Epithelial cell of proximal tubule (primary cell): ENCODE measurements at regions not wholly inside any gene's neighbourhood (a gene's known extent, or its start where the extent isn't known, plus 50 kb on each side); places are given as distances from the start of the nearest gene placed in this dataset.

ENCODE experiments used
- DNase-seq: peaks from one replicate; pipeline ENCODE4 v3.0.0-alpha.2; 2011; ENCODE audit warnings: low read depth
- H3K4me3 ChIP-seq: 2 replicates; pipeline ENCODE4 v1.5.1; 2011; ENCODE audit warnings: low read depth, mild to moderate bottlenecking, low read length
- CTCF ChIP-seq: conservative IDR thresholded peaks from 2 replicates; pipeline ENCODE4 v1.5.1; 2012; ENCODE audit warnings: low read depth, mild to moderate bottlenecking, low read length

GRCh38 chr6:159470397-159470796 is 222.6 kb downstream of the SOD2 start:
- no peak for TF ChIP-seq CTCF
- no peak overlapping the region for H3K4me3 ChIP-seq

GRCh38 chr6:159469443-159469842 is 223.6 kb downstream of the SOD2 start:
- TF ChIP-seq CTCF, result no peak
- no peak overlapping the region for H3K4me3 ChIP-seq
- DNase-seq, result no peak

More at GRCh38 chr6:159470397-159470796, 222.6 kb downstream of the SOD2 start:
- DNase-seq, result no peak

GRCh38 chr6:159468994-159469393 is 224.0 kb downstream of the SOD2 start:
- DNase-seq, result no peak
- H3K4me3 ChIP-seq, result no peak overlapping the region
- TF ChIP-seq CTCF, result no peak

- no peak overlapping the region for H3K4me3 ChIP-seq
- no peak for DNase-seq
- no peak for TF ChIP-seq CTCF
These were observed 225.5 kb downstream of the SOD2 start for GRCh38 chr6:159467473-159468041.

- no peak for TF ChIP-seq CTCF
- H3K4me3 ChIP-seq, result no peak overlapping the region
- no peak for DNase-seq
These were observed 226.1 kb downstream of the SOD2 start for GRCh38 chr6:159466926-159467325.

GRCh38 chr6:159464816-159465215 is 228.2 kb downstream of the SOD2 start:
- H3K4me3 ChIP-seq, result no peak overlapping the region
- TF ChIP-seq CTCF, result no peak
- DNase-seq, result no peak

- DNase-seq, result no peak
- no peak overlapping the region for H3K4me3 ChIP-seq
- peak; percentile 51 for TF ChIP-seq CTCF
These were observed 229.8 kb downstream of the SOD2 start for GRCh38 chr6:159463119-159463829.
